Head of caudate nucleus (tissue), 42 donors: ENCODE measurements at regions not wholly inside any gene's neighbourhood (a gene's known extent, or its start where the extent isn't known, plus 50 kb on each side); places are given as distances from the start of the nearest gene placed in this dataset.
"Not testable (repeated sequence)": the region's sequence is repeated elsewhere in the genome, so short reads cannot be mapped to it uniquely, and the experiment has no call there.

Experiments used
- DNase-seq, 42 donors: peaks; one replicate each; pipeline versions ENCODE4 v3.0.0 to v3.0.0-alpha.2; 2020 to 2021; ENCODE audit warnings: mixed read lengths in 7 of 42
- intact Hi-C: fragments of 100-400 bp; cut with DNase I; formaldehyde crosslinking; loops from one replicate; pipeline ENCODE4 v1.15.0; 2022

- DNase-seq, intact Hi-C loops: not testable (repeated sequence)
These were observed 190.7 kb upstream of the VIPR2 start for GRCh38 chr7:159335181-159335926.

- intact Hi-C loops, DNase-seq: not testable (repeated sequence)
These were observed 188.3 kb upstream of the VIPR2 start for GRCh38 chr7:159332854-159333479.

GRCh38 chr7:159331462-159331861, 186.8 kb upstream of the VIPR2 start:
- intact Hi-C loops = no loop called here
- no peak for DNase-seq

GRCh38 chr7:159329818-159330378, 185.2 kb upstream of the VIPR2 start:
- intact Hi-C loops = no loop called here

GRCh38 chr7:159328096-159328495, 183.4 kb upstream of the VIPR2 start:
- intact Hi-C loops = no loop called here
- no peak for DNase-seq

More at GRCh38 chr7:159329818-159330378, 185.2 kb upstream of the VIPR2 start:
- DNase-seq = no peak

- DNase-seq = no peak
- intact Hi-C loops = no loop called here
These were observed 178.7 kb upstream of the VIPR2 start for GRCh38 chr7:159323359-159323758.

GRCh38 chr7:159321278-159321677, 176.6 kb upstream of the VIPR2 start:
- intact Hi-C loops = no loop called here

GRCh38 chr7:159318682-159319351, 174.2 kb upstream of the VIPR2 start:
- no peak for DNase-seq
- intact Hi-C loops = no loop called here

More at GRCh38 chr7:159321278-159321677, 176.6 kb upstream of the VIPR2 start:
- DNase-seq = no peak

GRCh38 chr7:159317294-159317693, 172.6 kb upstream of the VIPR2 start:
- DNase-seq = no peak
- intact Hi-C loops = no loop called here

GRCh38 chr7:159311172-159311494, 166.5 kb upstream of the VIPR2 start:
- intact Hi-C loops = no loop called here
- DNase-seq = no peak

GRCh38 chr7:159310457-159311171, 165.9 kb upstream of the VIPR2 start:
- no peak for DNase-seq
- intact Hi-C loops = no loop called here

GRCh38 chr7:159309214-159309613, 164.5 kb upstream of the VIPR2 start:
- DNase-seq, intact Hi-C loops: not testable (repeated sequence)

GRCh38 chr7:159306012-159306411, 161.3 kb upstream of the VIPR2 start:
- DNase-seq = no peak
- intact Hi-C loops = no loop called here

GRCh38 chr7:159305185-159305584, 160.5 kb upstream of the VIPR2 start:
- DNase-seq, intact Hi-C loops: not testable (repeated sequence)

GRCh38 chr7:159303510-159303909, 158.8 kb upstream of the VIPR2 start:
- intact Hi-C loops, DNase-seq: not testable (repeated sequence)

- no peak for DNase-seq
- intact Hi-C loops = no loop called here
These were observed 151.5 kb upstream of the VIPR2 start for GRCh38 chr7:159296093-159296681.

GRCh38 chr7:159286487-159286886, 141.8 kb upstream of the VIPR2 start:
- intact Hi-C loops, DNase-seq: not testable (repeated sequence)

GRCh38 chr7:159281573-159281972, 136.9 kb upstream of the VIPR2 start:
- intact Hi-C loops = no loop called here
- DNase-seq = no peak

GRCh38 chr7:159280008-159280407, 135.3 kb upstream of the VIPR2 start:
- no peak for DNase-seq
- intact Hi-C loops = no loop called here
